ENCODE measurements at regions not wholly inside any gene's neighbourhood (a gene's known extent, or its start where the extent isn't known, plus 50 kb on each side); places are given as distances from the start of the nearest gene placed in this dataset.

DNA sequence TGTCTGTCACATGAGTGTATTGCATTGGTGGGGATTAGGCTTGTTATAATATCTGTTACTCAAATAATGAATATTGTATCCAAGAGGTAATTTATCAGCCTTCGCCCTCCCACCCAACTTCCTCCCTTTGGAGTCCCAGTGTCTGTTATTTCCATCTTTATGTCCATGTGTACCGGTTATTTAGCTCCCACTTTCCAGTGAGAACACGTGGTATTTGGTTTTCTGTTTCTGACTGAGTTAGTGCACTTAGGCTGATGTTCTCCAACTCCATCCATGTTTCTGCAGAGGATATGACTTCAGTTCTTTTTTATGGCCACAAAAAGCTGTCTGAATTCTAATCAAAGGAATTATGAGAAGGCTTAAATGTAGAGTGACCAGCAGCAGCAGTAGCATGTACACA is 104.0 kb upstream of the ARHGAP28 start:
- TF ChIP-seq, protein P1, sequence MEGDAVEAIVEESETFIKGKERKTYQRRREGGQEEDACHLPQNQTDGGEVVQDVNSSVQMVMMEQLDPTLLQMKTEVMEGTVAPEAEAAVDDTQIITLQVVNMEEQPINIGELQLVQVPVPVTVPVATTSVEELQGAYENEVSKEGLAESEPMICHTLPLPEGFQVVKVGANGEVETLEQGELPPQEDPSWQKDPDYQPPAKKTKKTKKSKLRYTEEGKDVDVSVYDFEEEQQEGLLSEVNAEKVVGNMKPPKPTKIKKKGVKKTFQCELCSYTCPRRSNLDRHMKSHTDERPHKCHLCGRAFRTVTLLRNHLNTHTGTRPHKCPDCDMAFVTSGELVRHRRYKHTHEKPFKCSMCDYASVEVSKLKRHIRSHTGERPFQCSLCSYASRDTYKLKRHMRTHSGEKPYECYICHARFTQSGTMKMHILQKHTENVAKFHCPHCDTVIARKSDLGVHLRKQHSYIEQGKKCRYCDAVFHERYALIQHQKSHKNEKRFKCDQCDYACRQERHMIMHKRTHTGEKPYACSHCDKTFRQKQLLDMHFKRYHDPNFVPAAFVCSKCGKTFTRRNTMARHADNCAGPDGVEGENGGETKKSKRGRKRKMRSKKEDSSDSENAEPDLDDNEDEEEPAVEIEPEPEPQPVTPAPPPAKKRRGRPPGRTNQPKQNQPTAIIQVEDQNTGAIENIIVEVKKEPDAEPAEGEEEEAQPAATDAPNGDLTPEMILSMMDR (IDR thresholded peaks at IDR 0.05; ENCODE audit: low read depth, low read length): no peak
- TF ChIP-seq POLR2A (IDR thresholded peaks at IDR 0.05; ENCODE audit: extremely low read depth, insufficient read length): no peak
- TF ChIP-seq, protein P2, sequence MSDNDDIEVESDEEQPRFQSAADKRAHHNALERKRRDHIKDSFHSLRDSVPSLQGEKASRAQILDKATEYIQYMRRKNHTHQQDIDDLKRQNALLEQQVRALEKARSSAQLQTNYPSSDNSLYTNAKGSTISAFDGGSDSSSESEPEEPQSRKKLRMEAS (IDR thresholded peaks at IDR 0.05; ENCODE audit: low read depth, low read length): no peak
- TF ChIP-seq MYC (IDR thresholded peaks at IDR 0.05; ENCODE audit: low read depth, low read length): no peak
